Vagina (tissue), 2 donors: ENCODE measurements at regions not wholly inside any gene's neighbourhood (a gene's known extent, or its start where the extent isn't known, plus 50 kb on each side); places are given as distances from the start of the nearest gene placed in this dataset.

Source experiments
- DNase-seq, 2 donors: peaks; one replicate each; pipeline ENCODE4 v3.0.0-alpha.2; 2017; ENCODE audit errors: extremely low spot score in 2 of 2
- H3K27ac ChIP-seq: fragments of 200-600 bp; sonication (generic); one replicate; pipeline ENCODE4 v1.5.1; 2019
- H3K27me3 ChIP-seq: fragments of 200-600 bp; sonication (generic); one replicate; pipeline ENCODE4 v1.5.1; 2019
- H3K36me3 ChIP-seq, 2 donors: fragments of 200-600 bp; sonication (generic); one replicate each; pipeline ENCODE4 v1.5.1; 2017 to 2019
- H3K4me1 ChIP-seq: fragments of 200-600 bp; sonication (generic); one replicate; pipeline ENCODE4 v1.5.1; 2019
- H3K4me3 ChIP-seq, 2 donors: fragments of 200-600 bp; sonication (generic); 1 replicate in 1 of 2; 2 replicates in 1 of 2; pipeline ENCODE4 v1.5.1; 2016 to 2019
- H3K9me3 ChIP-seq: fragments of 200-600 bp; sonication (generic); one replicate; pipeline ENCODE4 v1.5.1; 2019
- POLR2A ChIP-seq, 2 donors: fragments of 450-650 bp; IDR thresholded peaks; one replicate each; pipeline ENCODE4 v1.6.1; 2017; ENCODE audit warnings: antibody characterized with exemption in 2 of 2, mild to moderate bottlenecking in 2 of 2, moderate library complexity in 2 of 2
- POLR2AphosphoS5 ChIP-seq, 2 donors: sonication (generic); formaldehyde crosslinking; IDR thresholded peaks; one replicate each; pipeline ENCODE4 v1.9.0; 2017; ENCODE audit warnings: antibody characterized with exemption in 2 of 2, mild to moderate bottlenecking in 2 of 2, low read depth in 1 of 2; ENCODE audit not compliant: insufficient read depth in 1 of 2
- intact Hi-C: fragments of 100-400 bp; cut with DNase I; formaldehyde crosslinking; loops from one replicate; pipeline ENCODE4 v1.15.1; 2023
- TF ChIP-seq, protein P1 (sequence below), 3 experiments: fragments of 450-650 bp in 2 of 3; fragments of 200-600 bp in 1 of 3; sonication (generic) in 1 of 3; IDR thresholded peaks; one replicate each; pipeline ENCODE4 v1.5.1; 2017 to 2019; ENCODE audit warnings: antibody characterized with exemption in 3 of 3, mild to moderate bottlenecking in 2 of 3, moderate library complexity in 2 of 3

DNA sequence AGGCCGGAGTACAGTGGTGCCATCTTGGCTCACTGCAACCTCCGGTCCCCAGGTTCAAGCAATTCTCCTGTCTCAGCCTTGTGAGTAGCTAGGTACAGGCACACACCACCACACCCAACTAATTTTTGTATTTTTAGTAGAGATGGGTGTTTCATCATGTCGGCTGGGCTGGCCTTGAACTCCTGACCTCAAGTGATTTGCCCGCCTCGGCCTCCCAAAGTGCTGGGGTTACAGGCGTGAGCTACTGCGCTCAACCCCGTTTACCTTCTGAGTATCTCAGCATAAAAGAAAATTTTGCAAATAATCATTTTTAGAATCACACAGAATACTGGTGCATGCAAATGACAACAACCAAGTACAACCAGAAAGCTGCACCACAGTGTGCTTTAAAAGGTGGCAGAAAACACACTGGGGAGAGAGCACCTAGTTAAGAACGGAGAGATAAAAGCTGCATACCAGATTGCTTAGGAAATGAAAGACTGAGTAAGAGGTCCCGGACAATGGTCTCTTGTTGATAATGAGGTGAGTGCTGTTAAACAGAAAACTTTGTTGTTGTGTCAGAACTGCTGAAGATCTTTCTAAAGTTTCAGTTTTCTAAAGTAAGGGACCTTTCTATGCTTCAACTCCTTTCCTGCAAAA is 189.6 kb downstream of the ACTR3 start:
- intact Hi-C loops: loop anchor here (5.0 kb wide), 1 partner anchor 1443 kb away; no protein-coding TSS in a partner anchor
- Histone ChIP-seq H3K36me3 (no peaks in the 10 kb centered on the region), H3K27me3 (no peaks in the 10 kb centered on the region), H3K4me1 (no peaks in the 10 kb centered on the region), H3K27ac (no peak overlapping the region), H3K4me3 (no peak overlapping the region), H3K9me3 (no peaks in the 10 kb centered on the region)
- DNase-seq: no peak
- TF ChIP-seq, protein P1, sequence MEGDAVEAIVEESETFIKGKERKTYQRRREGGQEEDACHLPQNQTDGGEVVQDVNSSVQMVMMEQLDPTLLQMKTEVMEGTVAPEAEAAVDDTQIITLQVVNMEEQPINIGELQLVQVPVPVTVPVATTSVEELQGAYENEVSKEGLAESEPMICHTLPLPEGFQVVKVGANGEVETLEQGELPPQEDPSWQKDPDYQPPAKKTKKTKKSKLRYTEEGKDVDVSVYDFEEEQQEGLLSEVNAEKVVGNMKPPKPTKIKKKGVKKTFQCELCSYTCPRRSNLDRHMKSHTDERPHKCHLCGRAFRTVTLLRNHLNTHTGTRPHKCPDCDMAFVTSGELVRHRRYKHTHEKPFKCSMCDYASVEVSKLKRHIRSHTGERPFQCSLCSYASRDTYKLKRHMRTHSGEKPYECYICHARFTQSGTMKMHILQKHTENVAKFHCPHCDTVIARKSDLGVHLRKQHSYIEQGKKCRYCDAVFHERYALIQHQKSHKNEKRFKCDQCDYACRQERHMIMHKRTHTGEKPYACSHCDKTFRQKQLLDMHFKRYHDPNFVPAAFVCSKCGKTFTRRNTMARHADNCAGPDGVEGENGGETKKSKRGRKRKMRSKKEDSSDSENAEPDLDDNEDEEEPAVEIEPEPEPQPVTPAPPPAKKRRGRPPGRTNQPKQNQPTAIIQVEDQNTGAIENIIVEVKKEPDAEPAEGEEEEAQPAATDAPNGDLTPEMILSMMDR (IDR thresholded peaks at IDR 0.05): no peak
- TF ChIP-seq POLR2A (IDR thresholded peaks at IDR 0.05): no peak
- TF ChIP-seq POLR2AphosphoS5 (IDR thresholded peaks at IDR 0.05; ENCODE audit: insufficient read depth in 1 of 2, low read depth in 1 of 2): no peak

DNA sequence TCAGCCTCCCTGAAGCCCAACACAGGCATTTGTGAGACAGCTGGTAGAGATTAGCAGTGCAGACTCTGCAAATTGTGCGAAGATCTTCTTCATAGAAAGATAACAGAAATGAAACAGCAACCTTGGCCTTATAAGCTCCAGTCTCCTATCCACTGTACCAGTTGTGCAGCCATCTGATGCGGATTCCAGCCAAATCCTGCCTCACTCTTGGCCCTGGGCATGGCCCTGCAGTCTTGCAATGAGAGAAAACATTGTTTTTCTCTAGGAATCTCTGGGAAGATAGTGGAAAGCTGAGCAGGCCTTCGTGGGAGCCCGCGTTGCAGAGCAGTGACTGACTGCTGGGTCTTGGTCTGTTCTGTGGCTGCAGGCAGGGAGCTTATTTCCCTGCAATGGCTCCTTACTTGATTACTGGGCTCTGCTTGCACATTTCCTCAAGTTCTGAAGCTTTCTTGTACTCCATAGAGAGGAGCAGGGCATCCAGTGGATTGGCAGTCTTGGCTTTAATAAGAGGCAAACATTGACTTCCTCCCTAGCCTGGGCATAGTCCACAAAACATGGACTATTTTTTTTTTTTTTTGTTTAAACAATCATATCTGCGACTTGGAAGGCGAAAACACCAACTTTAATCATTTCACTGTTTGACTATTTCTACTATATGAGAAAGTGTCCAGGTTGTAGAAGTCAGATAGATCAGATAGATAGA is 193.0 kb downstream of the ACTR3 start:
- Histone ChIP-seq H3K4me3 (no peak overlapping the region), H3K9me3 (no peaks in the 10 kb centered on the region), H3K27ac (no peak overlapping the region), H3K36me3 (no peaks in the 10 kb centered on the region), H3K4me1 (no peaks in the 10 kb centered on the region), H3K27me3 (no peaks in the 10 kb centered on the region)
- intact Hi-C loops: no loop called here
- TF ChIP-seq POLR2AphosphoS5 (IDR thresholded peaks at IDR 0.05; ENCODE audit: insufficient read depth in 1 of 2, low read depth in 1 of 2): no peak
- no peak for TF ChIP-seq POLR2A (IDR thresholded peaks at IDR 0.05)
- TF ChIP-seq, protein P1 (IDR thresholded peaks at IDR 0.05): no peak
- DNase-seq: no peak

DNA sequence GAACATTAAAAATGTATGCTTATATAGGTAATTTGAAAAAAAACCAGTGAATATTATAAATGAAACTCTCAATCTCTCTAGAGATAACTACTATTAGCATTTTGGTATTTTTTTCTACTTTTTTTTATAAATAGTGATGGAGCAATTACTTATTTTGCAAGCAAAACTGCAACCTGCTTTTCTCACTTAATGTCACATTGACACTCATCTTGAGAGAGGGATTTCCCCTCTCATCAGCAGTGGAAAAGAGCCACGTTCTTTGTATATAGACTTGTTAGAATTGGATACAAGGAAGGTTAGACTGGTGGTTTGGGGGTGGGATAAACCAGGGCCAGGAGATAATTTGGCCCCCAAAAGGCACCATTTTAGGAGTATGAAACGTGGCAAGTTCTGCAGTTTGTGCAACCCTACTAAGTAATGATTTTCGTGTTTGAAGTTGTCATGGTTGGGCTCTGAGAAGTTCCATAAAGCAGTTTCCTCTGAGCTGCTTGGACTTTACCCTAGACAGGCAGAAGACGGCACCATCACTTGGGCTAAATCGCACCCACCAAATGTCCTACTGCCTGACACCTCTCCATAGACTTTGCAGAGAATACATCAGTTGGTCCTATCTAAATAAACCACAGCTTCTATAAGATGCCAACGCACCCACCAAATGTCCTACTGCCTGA is 194.0 kb downstream of the ACTR3 start:
- no peak overlapping the region for H3K27ac ChIP-seq
- H3K9me3 ChIP-seq: no peaks in the 10 kb centered on the region
- H3K4me1 ChIP-seq: no peaks in the 10 kb centered on the region
- intact Hi-C loops: no loop called here
- H3K36me3 ChIP-seq: no peaks in the 10 kb centered on the region
- no peak overlapping the region for H3K4me3 ChIP-seq
- no peak for DNase-seq
- TF ChIP-seq POLR2A (IDR thresholded peaks at IDR 0.05) (no peak), POLR2AphosphoS5 (IDR thresholded peaks at IDR 0.05; ENCODE audit: insufficient read depth in 1 of 2, low read depth in 1 of 2) (no peak)
- TF ChIP-seq, protein P1 (IDR thresholded peaks at IDR 0.05): no peak
- no peaks in the 10 kb centered on the region for H3K27me3 ChIP-seq

DNA sequence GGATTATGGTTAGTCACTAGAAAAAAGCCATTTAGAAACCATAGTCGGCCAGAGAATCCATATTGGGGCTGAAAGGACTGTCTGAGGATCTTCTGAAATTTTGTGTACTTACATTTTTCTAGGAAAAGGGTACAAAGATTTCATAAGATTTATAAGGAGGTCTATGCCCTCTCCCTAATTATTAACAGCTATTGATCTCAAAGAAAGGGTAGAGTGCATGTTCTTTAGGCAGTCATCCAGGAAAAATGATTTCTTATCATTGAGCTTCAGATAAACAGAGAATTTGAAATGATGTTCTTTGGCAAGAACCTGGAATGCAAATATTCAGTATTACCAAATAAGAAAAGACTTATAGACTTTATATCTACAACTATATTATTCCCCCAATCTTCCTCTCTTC is 195.3 kb downstream of the ACTR3 start:
- Histone ChIP-seq H3K27ac (no peak overlapping the region), H3K36me3 (no peaks in the 10 kb centered on the region), H3K9me3 (no peaks in the 10 kb centered on the region), H3K4me1 (no peaks in the 10 kb centered on the region), H3K27me3 (no peaks in the 10 kb centered on the region), H3K4me3 (no peak overlapping the region)
- no peak for TF ChIP-seq POLR2AphosphoS5 (IDR thresholded peaks at IDR 0.05; ENCODE audit: insufficient read depth in 1 of 2, low read depth in 1 of 2)
- TF ChIP-seq POLR2A (IDR thresholded peaks at IDR 0.05): no peak
- TF ChIP-seq, protein P1 (IDR thresholded peaks at IDR 0.05): no peak
- intact Hi-C loops: no loop called here
- DNase-seq: no peak
